ENCODE measurements at regions not wholly inside any gene's neighbourhood (a gene's known extent, or its start where the extent isn't known, plus 50 kb on each side); places are given as distances from the start of the nearest gene placed in this dataset.

DNA sequence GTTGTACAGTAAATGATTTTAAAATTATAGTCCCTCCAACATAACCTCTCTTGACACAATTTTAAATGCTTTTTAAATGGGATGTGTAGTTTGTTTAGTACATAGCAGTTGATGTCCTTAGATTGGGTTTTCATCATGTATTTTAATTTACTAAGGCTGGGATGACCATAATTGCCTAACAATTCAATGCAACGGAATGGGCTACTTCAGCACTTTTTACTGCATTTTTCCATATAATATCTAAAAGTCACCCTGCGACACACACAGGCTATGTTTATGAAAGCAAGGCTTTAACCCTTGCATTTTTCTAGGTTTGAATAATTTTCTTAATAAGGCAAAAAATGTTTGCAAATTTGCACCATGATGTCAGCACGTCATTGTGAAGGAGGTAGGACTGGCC is 321.0 kb downstream of the DLEU7 start:
- Mint-ChIP-seq H3K27ac (no peak overlapping the region), H3K36me3 (no peaks in the 10 kb centered on the region), H3K27me3 (no peaks in the 10 kb centered on the region), H3K4me3 (no peak overlapping the region), H3K4me1 (peaks cover 16% of the 10 kb centered on the region), H3K9me3 (no peaks in the 10 kb centered on the region)
- ATAC-seq, result no peak

- Mint-ChIP-seq H3K4me1 (peaks cover 24% of the 10 kb centered on the region), H3K27ac (no peak overlapping the region), H3K27me3 (no peaks in the 10 kb centered on the region), H3K9me3 (no peaks in the 10 kb centered on the region), H3K36me3 (no peaks in the 10 kb centered on the region), H3K4me3 (no peak overlapping the region)
- no peak for ATAC-seq
Measured at GRCh38 chr13:50523307-50523706, 320.2 kb downstream of the DLEU7 start.

- Mint-ChIP-seq H3K4me1 (peaks cover 31% of the 10 kb centered on the region), H3K27me3 (no peaks in the 10 kb centered on the region), H3K27ac (no peak overlapping the region), H3K9me3 (no peaks in the 10 kb centered on the region), H3K36me3 (no peaks in the 10 kb centered on the region), H3K4me3 (no peak overlapping the region)
- ATAC-seq, result no peak
Measured at GRCh38 chr13:50524560-50524959, 318.9 kb downstream of the DLEU7 start.

DNA sequence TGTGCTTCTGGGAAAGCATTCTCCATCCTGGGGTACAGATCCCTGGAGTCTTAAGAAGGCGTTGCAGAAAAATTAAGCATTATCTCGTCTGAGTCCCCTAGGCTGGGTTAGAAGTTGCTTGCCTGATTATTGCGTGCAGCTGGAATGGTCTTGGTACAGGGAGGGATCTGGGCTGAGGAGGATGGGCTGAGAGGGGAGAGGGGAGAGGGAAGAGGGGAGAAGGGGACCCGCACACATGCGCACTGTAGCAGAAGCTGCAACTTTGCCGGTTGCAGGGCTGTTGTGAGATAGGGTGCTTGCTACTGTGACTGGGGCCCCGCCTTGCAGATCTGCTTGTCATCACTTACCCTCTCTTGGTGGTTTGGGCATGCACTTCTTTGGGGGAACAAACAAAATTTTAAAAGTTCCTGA is 316.8 kb downstream of the DLEU7 start:
- H3K27ac Mint-ChIP-seq, result peak overlapping the region; percentile 3
- ATAC-seq, result peak; percentile 74
- no peak overlapping the region for H3K4me3 Mint-ChIP-seq
- no peaks in the 10 kb centered on the region for H3K9me3 Mint-ChIP-seq
- H3K27me3 Mint-ChIP-seq, result no peaks in the 10 kb centered on the region
- no peaks in the 10 kb centered on the region for H3K36me3 Mint-ChIP-seq
- peaks cover 34% of the 10 kb centered on the region for H3K4me1 Mint-ChIP-seq

DNA sequence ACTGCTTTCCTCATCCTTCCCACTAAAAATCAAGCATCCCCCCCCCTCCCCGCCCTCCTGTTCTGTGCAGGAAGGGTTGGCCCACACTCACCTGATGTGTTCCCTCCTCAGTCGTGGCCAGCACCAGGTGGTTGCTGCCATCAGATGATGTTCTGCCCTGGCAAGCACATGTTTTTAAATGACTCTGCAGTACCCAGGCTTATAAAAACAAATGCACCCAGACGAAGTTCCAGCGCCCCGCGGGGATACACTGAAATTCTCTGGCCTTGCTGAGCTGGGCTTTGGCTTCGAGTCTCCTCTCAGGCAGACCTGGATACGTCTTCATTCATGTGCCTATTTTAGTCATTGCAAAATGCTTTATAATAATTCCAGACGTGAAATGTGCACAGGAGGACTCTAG is 316.3 kb downstream of the DLEU7 start:
- ATAC-seq, result peak; percentile 73
- Mint-ChIP-seq H3K9me3 (no peaks in the 10 kb centered on the region), H3K27ac (peak overlapping the region; percentile 40), H3K4me1 (peaks cover 39% of the 10 kb centered on the region), H3K4me3 (no peak overlapping the region), H3K27me3 (no peaks in the 10 kb centered on the region), H3K36me3 (no peaks in the 10 kb centered on the region)

GRCh38 chr13:50527612-50528509 is 315.6 kb downstream of the DLEU7 start:
- Mint-ChIP-seq H3K27ac (peak overlapping the region; percentile 40), H3K36me3 (no peaks in the 10 kb centered on the region), H3K27me3 (no peaks in the 10 kb centered on the region), H3K9me3 (no peaks in the 10 kb centered on the region), H3K4me1 (peaks cover 41% of the 10 kb centered on the region), H3K4me3 (no peak overlapping the region)
- peak; percentile 35 for ATAC-seq

DNA sequence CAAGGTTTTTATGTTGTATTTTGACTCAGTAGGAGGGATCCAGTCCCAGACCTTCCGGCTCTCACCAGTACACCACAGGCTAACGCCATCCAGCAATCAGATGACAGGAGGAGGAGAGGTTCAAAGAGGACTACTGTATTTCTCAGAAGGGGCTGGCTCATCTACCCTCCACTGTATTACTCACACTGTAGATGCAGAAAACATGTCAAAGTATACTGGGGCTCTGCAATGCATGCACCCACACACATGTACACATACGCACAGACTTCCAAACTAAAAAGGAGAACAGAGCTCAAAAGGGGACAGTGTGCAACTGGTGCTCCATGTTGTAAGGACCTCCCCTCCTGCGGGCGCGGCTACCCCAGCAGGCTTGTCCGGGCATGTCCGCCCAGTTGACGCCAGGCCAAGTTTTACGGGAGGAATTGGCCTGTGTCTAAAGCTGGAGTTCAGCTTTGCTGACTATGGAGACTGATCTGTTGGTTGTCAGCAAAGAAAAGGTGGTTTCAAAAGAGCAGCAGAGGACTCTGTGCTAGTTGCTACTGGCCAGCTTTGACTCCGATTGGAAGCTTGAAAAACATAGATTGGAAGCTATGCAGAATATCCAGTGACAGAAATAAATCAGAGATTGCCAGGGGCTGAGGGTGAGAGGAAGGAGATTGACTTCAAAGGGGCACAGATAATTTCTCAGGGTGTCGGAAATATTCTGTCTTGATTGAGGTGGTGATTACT is 314.2 kb downstream of the DLEU7 start:
- H3K27me3 Mint-ChIP-seq, result no peaks in the 10 kb centered on the region
- no peak overlapping the region for H3K27ac Mint-ChIP-seq
- no peak for ATAC-seq
- no peaks in the 10 kb centered on the region for H3K9me3 Mint-ChIP-seq
- H3K4me3 Mint-ChIP-seq, result no peak overlapping the region
- peaks cover 41% of the 10 kb centered on the region for H3K4me1 Mint-ChIP-seq
- peaks cover 6% of the 10 kb centered on the region for H3K36me3 Mint-ChIP-seq

DNA sequence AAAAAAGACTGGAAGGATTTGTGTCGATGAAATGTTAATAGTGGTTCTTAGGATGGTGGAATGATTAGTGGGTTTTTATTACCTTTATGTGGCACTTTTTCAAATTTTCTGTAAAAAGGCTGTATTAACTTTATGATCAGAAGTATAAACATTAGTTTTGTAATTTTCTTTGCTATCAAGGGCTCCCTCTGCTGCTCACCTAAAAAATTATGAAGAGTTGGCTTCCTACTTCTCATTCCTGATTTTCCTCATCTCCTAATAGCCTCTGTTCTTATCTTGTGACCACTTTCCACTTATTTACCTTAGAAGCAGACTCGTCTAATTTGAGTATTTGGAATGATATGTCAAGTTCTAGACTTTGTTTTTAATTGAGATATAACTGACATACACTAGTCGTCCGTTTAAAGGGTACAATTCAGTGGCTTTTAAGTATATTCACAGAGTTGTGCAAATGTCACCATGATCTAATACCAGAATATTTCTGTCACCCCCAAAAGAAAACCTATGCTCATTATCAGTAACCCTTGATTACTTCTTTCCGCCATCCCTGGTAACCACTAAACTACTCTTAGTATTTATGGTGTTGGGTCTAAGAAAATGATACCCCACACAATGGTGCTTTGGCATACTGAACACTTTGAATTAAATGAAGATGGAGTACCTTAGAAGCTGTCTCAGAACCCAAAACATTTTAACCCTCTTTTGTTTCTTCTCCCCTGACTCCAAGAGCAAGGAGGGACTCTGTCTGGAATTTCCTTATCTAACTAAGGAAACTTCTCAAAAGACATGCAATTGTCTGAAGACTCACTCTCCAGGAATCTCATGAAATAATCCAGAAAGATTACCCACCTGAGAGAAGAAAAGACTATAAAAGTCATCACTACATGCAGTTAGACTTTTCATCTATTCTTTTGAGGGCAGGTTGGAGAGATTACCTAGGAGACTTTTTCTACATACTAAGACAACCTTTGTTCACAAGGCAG is 311.3 kb downstream of the DLEU7 start:
- Mint-ChIP-seq H3K9me3 (peaks cover 9% of the 10 kb centered on the region), H3K4me1 (peaks cover 28% of the 10 kb centered on the region), H3K4me3 (no peak overlapping the region), H3K36me3 (peaks cover 22% of the 10 kb centered on the region), H3K27ac (peak overlapping the region; percentile 19), H3K27me3 (no peaks in the 10 kb centered on the region)
- no peak for ATAC-seq

- peaks cover 13% of the 10 kb centered on the region for H3K9me3 Mint-ChIP-seq
- no peak overlapping the region for H3K4me3 Mint-ChIP-seq
- no peak for ATAC-seq
- H3K27ac Mint-ChIP-seq, result no peak overlapping the region
- H3K4me1 Mint-ChIP-seq, result peaks cover 9% of the 10 kb centered on the region
- no peaks in the 10 kb centered on the region for H3K27me3 Mint-ChIP-seq
- peaks cover 27% of the 10 kb centered on the region for H3K36me3 Mint-ChIP-seq
Measured at GRCh38 chr13:50535050-50535449, 308.4 kb downstream of the DLEU7 start.

GRCh38 chr13:50537029-50537428 is 306.5 kb downstream of the DLEU7 start:
- Mint-ChIP-seq H3K9me3 (peaks cover 13% of the 10 kb centered on the region), H3K36me3 (peaks cover 27% of the 10 kb centered on the region), H3K27me3 (no peaks in the 10 kb centered on the region), H3K27ac (no peak overlapping the region), H3K4me1 (peaks cover 3% of the 10 kb centered on the region), H3K4me3 (no peak overlapping the region)
- no peak for ATAC-seq

GRCh38 chr13:50539791-50540530 is 303.5 kb downstream of the DLEU7 start:
- H3K27ac Mint-ChIP-seq, result no peak overlapping the region
- no peaks in the 10 kb centered on the region for H3K27me3 Mint-ChIP-seq
- peaks cover 13% of the 10 kb centered on the region for H3K9me3 Mint-ChIP-seq
- H3K4me1 Mint-ChIP-seq, result no peaks in the 10 kb centered on the region
- H3K4me3 Mint-ChIP-seq, result no peak overlapping the region
- peaks cover 21% of the 10 kb centered on the region for H3K36me3 Mint-ChIP-seq
- no peak for ATAC-seq

DNA sequence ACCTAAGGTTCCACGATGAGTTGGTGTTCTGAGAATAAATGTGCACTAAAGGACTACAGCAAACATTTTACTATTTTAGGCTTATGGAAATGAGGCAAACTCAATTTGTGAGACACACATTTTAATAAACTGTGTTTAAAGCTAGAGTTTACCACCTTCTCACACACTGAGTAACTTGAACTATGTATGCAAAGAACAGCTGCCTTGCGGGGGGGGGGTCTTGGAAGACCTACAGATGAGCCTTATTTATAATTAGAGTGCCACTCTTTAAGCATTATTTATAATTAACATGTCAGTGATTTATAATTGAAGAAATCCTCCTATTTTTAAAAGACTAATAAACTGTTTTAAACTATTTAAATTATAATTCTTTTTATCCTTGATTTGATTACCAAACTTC is 300.4 kb downstream of the DLEU7 start:
- Mint-ChIP-seq H3K4me3 (no peak overlapping the region), H3K4me1 (no peaks in the 10 kb centered on the region), H3K9me3 (peaks cover 3% of the 10 kb centered on the region), H3K27ac (no peak overlapping the region), H3K27me3 (no peaks in the 10 kb centered on the region), H3K36me3 (peaks cover 4% of the 10 kb centered on the region)
- no peak for ATAC-seq

DNA sequence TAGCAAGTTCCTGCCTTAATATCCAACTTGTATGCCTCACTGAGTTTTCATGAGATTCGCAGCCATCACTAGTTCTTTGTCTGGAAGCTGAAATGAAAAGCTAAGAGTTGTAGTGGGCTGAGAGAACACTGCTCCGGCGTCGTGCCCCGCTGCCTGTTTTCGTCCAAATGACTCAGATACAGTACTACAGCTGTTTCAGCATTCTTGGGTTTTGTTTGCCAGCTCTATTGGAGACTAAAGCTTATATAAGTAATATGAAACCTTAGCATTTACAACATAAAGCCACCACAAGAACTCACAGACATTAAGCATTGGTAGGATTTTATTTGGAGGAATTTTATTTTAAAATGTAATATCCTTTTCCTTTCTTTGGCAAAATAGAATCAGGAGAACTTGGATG is 299.7 kb downstream of the DLEU7 start:
- Mint-ChIP-seq H3K4me3 (no peak overlapping the region), H3K4me1 (no peaks in the 10 kb centered on the region), H3K27me3 (no peaks in the 10 kb centered on the region), H3K27ac (no peak overlapping the region), H3K36me3 (no peaks in the 10 kb centered on the region), H3K9me3 (peaks cover 3% of the 10 kb centered on the region)
- no peak for ATAC-seq

- Mint-ChIP-seq H3K36me3 (no peaks in the 10 kb centered on the region), H3K27me3 (no peaks in the 10 kb centered on the region), H3K4me3 (no peak overlapping the region), H3K4me1 (no peaks in the 10 kb centered on the region), H3K27ac (no peak overlapping the region), H3K9me3 (no peaks in the 10 kb centered on the region)
- no peak for ATAC-seq
Measured at GRCh38 chr13:50544211-50544610, 299.3 kb downstream of the DLEU7 start.
